Kidney glomerular epithelial cell (primary cell): ENCODE measurements at regions not wholly inside any gene's neighbourhood (a gene's known extent, or its start where the extent isn't known, plus 50 kb on each side); places are given as distances from the start of the nearest gene placed in this dataset.
"Not testable (repeated sequence)": the region's sequence is repeated elsewhere in the genome, so short reads cannot be mapped to it uniquely, and the experiment has no call there.

Experiments
- DNase-seq: peaks from one replicate; lab custom pipeline; 2025; lab: John Stamatoyannopoulos, UW

DNA sequence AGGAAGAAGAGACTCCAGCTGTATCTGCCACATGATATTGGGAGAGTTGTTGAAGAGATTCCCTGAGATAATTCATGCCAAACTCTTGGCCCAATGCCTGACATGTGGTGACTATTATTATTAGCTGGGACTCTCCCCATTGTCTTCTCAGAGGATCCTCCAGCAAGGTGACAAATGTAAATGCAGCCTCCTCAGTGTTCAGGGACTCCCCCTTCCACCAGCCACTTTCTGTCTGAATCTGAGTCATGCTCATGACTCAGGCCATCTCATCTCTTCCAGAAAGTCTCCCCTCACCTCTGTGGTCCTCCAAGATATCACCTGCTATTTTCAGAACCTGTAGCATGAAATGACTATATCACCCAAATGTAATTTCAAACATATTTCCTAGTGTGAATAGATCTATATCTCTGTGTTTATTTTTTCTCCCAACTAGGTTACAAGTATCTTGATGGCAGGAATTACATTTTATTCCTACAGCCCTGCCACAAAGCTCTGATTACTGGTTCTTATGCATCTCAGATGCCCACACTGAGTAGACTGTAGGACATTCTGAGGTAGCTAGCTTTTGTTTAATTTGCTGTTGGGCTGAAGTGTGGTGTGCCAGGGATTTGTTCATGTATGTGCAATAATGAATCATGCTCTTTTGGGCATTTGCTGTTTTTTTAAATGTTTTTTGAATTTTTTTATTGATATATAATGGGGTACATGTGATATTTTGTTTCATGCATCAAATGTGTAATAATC is 126.6 kb upstream of the IL12B start:
- DNase-seq: peak; percentile 25

DNA sequence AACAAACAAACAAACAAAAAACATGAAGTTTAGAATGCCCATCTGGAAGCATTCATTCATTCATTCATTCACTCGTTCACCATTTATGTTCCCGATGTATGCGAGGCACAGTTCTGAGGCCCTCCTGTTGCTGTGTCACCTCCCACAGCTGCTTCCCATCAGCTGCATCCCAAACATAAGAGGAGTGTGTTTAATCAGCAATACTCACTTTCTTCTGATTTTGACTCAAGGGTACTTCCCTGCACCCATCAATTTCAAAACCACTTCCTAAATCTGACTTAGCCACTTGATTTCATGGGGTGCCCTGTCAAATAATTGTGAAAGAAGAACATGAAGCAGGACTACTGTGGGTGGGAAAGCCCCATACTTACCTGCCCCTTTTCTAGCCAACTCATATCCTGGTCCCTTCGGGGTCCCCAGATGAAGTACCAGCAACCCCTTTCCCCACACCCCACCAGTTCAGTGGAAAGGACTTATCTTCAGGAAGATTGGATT is 128.0 kb upstream of the IL12B start:
- DNase-seq: no peak

GRCh38 chr5:159459132-159459627 is 128.9 kb upstream of the IL12B start:
- DNase-seq: no peak

GRCh38 chr5:159459951-159460538 is 129.8 kb upstream of the IL12B start:
- no peak for DNase-seq

- peak; percentile 45 for DNase-seq
Measured at GRCh38 chr5:159463590-159464321, 133.5 kb upstream of the IL12B start.

DNA sequence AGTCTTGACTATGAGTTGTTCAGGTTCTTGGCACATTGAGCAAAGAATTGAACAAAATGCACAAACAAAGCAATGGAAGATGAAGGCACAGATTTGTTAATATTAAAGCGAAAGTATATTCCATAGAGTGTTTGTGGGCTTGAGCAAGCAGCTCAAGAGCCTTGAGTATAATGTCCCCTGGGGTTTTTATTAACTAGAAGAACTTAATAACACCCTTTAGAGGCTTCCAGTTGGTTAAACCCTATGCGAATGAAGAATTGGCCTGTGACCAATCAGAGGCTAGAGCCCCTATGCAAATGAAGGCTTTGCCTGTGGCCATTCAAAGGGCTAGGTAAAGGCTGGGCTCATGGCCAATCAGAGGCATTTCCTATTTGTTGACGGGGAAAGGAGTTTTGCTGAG is 135.3 kb upstream of the IL12B start:
- no peak for DNase-seq

GRCh38 chr5:159467666-159468065 is 137.4 kb upstream of the IL12B start:
- no peak for DNase-seq

- DNase-seq: no peak
Measured at GRCh38 chr5:159469496-159470372, 139.4 kb upstream of the IL12B start.

- DNase-seq: no peak
Measured at GRCh38 chr5:159471904-159472303, 141.6 kb upstream of the IL12B start.

- no peak for DNase-seq
Measured at GRCh38 chr5:159475026-159475425, 144.7 kb upstream of the IL12B start.

DNA sequence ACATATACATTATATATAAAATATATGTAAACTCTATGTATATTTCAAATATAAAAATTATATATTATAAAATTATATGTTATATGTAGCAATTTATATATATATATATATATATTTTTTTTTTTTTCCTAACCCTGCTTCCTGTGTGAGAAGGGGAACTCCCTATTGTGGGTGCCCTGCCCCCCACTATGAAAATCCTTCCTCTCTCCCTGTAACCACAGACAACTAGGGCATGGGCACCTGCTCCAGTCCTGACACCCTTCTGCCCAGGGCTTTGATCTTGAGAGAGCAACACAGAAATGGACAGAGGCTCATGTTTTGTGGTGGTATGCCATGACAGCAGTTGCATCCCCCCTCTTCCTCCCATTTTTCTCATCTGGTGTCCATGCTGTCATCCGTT is 148.7 kb upstream of the IL12B start:
- DNase-seq: no peak

- no peak for DNase-seq
Measured at GRCh38 chr5:159480849-159481248, 150.6 kb upstream of the IL12B start.

GRCh38 chr5:159481751-159482150 is 151.5 kb upstream of the IL12B start:
- no peak for DNase-seq

- DNase-seq: no peak
Measured at GRCh38 chr5:159486836-159487235, 156.5 kb upstream of the IL12B start.

- DNase-seq: no peak
Measured at GRCh38 chr5:159488516-159488915, 158.2 kb upstream of the IL12B start.

GRCh38 chr5:159489779-159490178 is 159.5 kb upstream of the IL12B start:
- no peak for DNase-seq

DNA sequence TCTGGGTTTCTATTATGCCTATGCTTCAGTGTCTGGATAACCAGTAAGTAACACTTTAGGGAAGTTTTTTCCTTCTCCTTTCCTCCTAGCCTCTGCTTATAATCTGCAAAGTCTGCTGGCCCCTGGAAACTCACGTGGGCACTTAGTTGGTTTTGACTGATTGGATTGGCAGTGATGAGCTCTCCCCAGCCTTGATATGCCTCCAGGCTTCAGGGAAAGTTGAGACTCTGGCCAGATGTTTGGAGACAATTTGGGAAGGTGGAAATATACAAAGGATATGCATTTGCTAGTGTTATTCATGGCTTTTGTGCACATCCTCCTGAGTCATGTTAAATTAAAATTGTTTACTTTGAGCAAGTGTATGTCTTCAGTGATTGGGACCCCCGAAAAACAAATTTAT is 160.2 kb upstream of the IL12B start:
- DNase-seq: no peak

- no peak for DNase-seq
Measured at GRCh38 chr5:159493696-159494095, 163.4 kb upstream of the IL12B start.

DNA sequence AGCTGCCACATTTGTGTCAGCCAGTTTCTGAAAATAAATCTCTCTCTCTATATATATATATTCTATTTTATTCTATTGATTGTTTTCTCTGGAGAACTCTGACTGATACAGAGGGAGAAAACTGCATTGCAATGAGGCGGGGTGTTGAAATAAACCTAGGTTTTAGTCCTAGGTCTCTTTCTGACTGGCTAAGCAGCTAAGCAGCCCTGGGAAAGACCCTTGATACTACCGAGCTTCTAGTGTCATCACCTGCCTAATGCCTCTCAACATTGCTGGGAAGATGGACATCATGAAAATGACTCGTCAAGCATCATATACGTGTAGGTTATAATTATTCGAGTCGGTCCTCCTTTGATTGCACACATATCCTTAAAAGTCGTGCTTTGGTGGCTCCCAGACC is 166.5 kb upstream of the IL12B start:
- no peak for DNase-seq

DNA sequence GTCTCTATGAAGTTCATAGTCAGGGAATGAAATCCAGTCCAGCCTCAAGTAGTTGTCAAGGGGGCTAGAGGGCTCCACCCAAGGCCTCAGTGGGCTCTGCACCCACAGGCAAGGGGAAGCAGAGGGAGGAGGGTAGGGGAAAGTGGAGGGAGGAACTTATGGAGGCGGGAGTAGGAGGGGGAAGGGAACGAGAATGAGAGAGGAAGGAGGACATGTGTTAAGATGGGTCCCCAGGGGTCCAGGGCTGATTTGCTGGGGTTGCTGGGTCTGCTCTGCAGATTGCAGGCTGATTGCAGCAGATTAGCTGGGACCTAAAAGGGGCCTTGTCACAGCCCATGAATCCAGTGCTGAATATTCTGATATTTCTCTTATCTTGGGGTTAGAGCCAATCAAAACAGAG is 166.9 kb upstream of the IL12B start:
- no peak for DNase-seq

GRCh38 chr5:159498630-159499029 is 168.3 kb upstream of the IL12B start:
- no peak for DNase-seq

DNA sequence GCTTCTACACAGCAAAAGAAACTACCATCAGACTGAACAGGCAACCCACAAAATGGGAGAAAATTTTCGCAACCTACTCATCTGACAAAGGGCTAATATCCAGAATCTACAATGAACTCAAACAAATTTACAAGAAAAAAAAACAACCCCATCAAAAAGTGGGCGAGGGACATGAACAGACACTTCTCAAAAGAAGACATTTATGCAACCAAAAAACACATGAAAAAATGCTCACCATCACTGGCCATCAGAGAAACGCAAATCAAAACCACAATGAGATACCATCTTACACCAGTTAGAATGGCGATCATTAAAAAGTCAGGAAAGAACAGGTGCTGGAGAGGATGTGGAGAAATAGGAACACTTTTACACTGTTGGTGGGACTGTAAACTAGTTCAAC is 171.8 kb upstream of the IL12B start:
- DNase-seq: not testable (repeated sequence)
